ENCODE measurements at regions not wholly inside any gene's neighbourhood (a gene's known extent, or its start where the extent isn't known, plus 50 kb on each side); places are given as distances from the start of the nearest gene placed in this dataset.

DNA sequence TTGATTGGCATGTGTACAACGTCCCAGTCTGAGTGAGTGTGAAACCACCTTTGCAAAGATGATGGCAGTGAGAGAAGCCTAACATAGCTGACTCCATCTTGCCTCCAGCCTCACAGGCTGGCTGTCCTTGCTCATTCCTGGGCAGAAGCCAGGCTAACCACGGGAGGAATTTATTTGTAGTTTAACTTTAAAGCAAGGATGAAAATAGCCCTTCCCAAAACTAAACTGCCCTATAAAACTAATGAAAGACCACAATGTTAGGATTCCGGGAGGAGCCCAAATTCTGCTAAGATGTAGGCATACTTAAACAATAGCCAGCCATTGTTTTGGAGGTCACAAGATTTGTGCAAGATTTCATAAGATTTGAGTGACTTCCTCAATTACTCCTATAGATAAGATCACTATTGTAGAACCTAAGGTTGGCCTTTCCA is 96.6 kb upstream of the LSM14A start:
- TF ChIP-seq, protein P1, sequence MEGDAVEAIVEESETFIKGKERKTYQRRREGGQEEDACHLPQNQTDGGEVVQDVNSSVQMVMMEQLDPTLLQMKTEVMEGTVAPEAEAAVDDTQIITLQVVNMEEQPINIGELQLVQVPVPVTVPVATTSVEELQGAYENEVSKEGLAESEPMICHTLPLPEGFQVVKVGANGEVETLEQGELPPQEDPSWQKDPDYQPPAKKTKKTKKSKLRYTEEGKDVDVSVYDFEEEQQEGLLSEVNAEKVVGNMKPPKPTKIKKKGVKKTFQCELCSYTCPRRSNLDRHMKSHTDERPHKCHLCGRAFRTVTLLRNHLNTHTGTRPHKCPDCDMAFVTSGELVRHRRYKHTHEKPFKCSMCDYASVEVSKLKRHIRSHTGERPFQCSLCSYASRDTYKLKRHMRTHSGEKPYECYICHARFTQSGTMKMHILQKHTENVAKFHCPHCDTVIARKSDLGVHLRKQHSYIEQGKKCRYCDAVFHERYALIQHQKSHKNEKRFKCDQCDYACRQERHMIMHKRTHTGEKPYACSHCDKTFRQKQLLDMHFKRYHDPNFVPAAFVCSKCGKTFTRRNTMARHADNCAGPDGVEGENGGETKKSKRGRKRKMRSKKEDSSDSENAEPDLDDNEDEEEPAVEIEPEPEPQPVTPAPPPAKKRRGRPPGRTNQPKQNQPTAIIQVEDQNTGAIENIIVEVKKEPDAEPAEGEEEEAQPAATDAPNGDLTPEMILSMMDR (IDR thresholded peaks at IDR 0.05; ENCODE audit: insufficient read depth, low read depth, low read length): no peak
- TF ChIP-seq EZH2 (IDR thresholded peaks at IDR 0.05; ENCODE audit: insufficient read depth, low read length): no peak

Data from astrocyte (in vitro differentiated cells and primary cell).